ENCODE measurements at regions not wholly inside any gene's neighbourhood (a gene's known extent, or its start where the extent isn't known, plus 50 kb on each side); places are given as distances from the start of the nearest gene placed in this dataset.

GRCh38 chr16:61471023-61471422 lies 565.2 kb downstream of the CDH8 start:
- BruUV-seq (replicated peaks) = no TSS peak
- no peak overlapping the region for H3K27ac Mint-ChIP-seq (ENCODE audit: low read depth, unreplicated experiment)

DNA sequence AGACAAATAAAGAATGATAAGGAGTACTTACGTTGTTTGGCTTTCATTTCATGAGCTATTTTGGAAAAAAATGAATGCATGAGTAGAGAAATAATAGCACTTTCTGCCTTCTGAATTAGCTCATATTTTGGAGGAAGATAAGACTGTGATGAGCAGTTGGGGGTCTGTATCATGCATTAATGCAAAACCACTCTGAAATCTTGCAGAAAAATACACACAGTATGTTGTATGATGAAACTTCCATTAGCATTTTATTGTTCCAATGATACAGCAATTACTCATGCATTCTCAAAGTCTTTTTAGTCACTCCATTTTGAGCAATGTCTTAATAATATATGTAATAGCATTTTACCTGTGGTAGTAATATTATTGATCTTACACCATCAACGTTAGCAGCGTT lies 571.0 kb downstream of the CDH8 start:
- ChIA-PET POLR2A (no interaction called here), CTCF (interaction anchor here (0.6 to 0.7 kb wide), 2 partner anchors 171 to 349 kb away, joined by 3 read pairs; no protein-coding TSS in a partner anchor)
- H3K27me3 Mint-ChIP-seq (ENCODE audit: insufficient read depth, unreplicated experiment) = no peaks in the 10 kb centered on the region
- DNase-seq (ENCODE audit: unreplicated experiment) = no peak
- no TSS peak for BruUV-seq (replicated peaks)
- no peak overlapping the region for H3K27ac Mint-ChIP-seq (ENCODE audit: low read depth, unreplicated experiment)
- no peaks in the 10 kb centered on the region for H3K9me3 Mint-ChIP-seq (ENCODE audit: unreplicated experiment)
- H3K4me1 Mint-ChIP-seq (ENCODE audit: insufficient read depth, unreplicated experiment) = no peaks in the 10 kb centered on the region
- no peaks in the 10 kb centered on the region for H3K36me3 Mint-ChIP-seq (ENCODE audit: insufficient read depth, unreplicated experiment)
- intact Hi-C loops (cut with micrococcal nuclease) = no loop called here
- TF ChIP-seq, protein P1, sequence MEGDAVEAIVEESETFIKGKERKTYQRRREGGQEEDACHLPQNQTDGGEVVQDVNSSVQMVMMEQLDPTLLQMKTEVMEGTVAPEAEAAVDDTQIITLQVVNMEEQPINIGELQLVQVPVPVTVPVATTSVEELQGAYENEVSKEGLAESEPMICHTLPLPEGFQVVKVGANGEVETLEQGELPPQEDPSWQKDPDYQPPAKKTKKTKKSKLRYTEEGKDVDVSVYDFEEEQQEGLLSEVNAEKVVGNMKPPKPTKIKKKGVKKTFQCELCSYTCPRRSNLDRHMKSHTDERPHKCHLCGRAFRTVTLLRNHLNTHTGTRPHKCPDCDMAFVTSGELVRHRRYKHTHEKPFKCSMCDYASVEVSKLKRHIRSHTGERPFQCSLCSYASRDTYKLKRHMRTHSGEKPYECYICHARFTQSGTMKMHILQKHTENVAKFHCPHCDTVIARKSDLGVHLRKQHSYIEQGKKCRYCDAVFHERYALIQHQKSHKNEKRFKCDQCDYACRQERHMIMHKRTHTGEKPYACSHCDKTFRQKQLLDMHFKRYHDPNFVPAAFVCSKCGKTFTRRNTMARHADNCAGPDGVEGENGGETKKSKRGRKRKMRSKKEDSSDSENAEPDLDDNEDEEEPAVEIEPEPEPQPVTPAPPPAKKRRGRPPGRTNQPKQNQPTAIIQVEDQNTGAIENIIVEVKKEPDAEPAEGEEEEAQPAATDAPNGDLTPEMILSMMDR (IDR thresholded peaks at IDR 0.05; ENCODE audit: unreplicated experiment) = no peak
- no peak overlapping the region for H3K4me3 Mint-ChIP-seq (ENCODE audit: unreplicated experiment)

More at GRCh38 chr16:61471023-61471422, 565.2 kb downstream of the CDH8 start:
- DNase-seq (ENCODE audit: unreplicated experiment) = no peak
- Mint-ChIP-seq H3K4me1 (ENCODE audit: insufficient read depth, unreplicated experiment) (no peaks in the 10 kb centered on the region), H3K27me3 (ENCODE audit: insufficient read depth, unreplicated experiment) (no peaks in the 10 kb centered on the region), H3K4me3 (ENCODE audit: unreplicated experiment) (no peak overlapping the region), H3K9me3 (ENCODE audit: unreplicated experiment) (peaks cover 4% of the 10 kb centered on the region), H3K36me3 (ENCODE audit: insufficient read depth, unreplicated experiment) (no peaks in the 10 kb centered on the region)
- TF ChIP-seq, protein P1 (IDR thresholded peaks at IDR 0.05; ENCODE audit: unreplicated experiment) = no peak
- ChIA-PET CTCF (no interaction called here), POLR2A (no interaction called here)
- intact Hi-C loops (cut with micrococcal nuclease) = no loop called here

DNA sequence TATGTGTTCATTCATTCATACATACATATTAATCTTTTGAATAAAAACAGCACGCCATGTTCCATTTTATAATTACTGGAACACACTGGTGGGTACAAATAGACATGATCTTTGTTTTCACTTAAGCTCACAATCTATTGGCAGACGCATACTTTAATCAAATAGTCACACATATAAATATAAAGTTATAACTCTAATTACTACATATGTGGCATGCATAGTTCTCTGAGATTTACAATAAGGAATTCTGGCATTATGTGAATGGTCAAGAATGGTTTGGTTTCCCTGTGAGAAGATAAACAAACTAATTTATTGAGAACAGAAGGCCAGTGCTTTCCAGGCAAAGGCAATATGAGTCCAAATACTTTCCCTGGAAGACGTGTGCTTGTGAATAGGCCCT lies 576.2 kb downstream of the CDH8 start:
- no peaks in the 10 kb centered on the region for H3K9me3 Mint-ChIP-seq (ENCODE audit: unreplicated experiment)
- TF ChIP-seq, protein P1 (IDR thresholded peaks at IDR 0.05; ENCODE audit: unreplicated experiment) = no peak
- no peaks in the 10 kb centered on the region for H3K36me3 Mint-ChIP-seq (ENCODE audit: insufficient read depth, unreplicated experiment)
- intact Hi-C loops (cut with micrococcal nuclease) = no loop called here
- no peaks in the 10 kb centered on the region for H3K27me3 Mint-ChIP-seq (ENCODE audit: insufficient read depth, unreplicated experiment)
- no TSS peak for BruUV-seq (replicated peaks)
- no peak overlapping the region for H3K4me3 Mint-ChIP-seq (ENCODE audit: unreplicated experiment)
- H3K4me1 Mint-ChIP-seq (ENCODE audit: insufficient read depth, unreplicated experiment) = no peaks in the 10 kb centered on the region
- no peak for DNase-seq (ENCODE audit: unreplicated experiment)
- ChIA-PET POLR2A (no interaction called here), CTCF (no interaction called here)
- H3K27ac Mint-ChIP-seq (ENCODE audit: low read depth, unreplicated experiment) = no peak overlapping the region

DNA sequence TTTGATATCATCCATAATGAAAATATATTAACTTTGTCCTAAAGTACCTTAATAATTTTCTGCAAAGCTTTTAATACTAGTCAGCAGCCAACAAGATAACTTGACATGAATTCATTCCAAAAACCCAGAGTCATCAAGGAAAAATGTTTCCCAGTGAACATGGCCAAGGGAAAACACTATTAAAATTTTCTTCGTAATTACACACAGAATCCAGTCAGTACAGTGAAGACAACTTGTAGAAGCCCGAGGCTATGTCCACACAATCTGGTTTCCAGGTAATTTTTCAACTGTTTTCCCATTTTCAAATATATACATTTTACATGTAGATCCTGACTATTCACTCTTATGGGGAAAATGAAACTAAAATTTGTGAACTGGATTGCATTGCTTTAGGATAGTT lies 600.9 kb downstream of the CDH8 start:
- no TSS peak for BruUV-seq (replicated peaks)
- ChIA-PET CTCF (no interaction called here), POLR2A (no interaction called here)
- Mint-ChIP-seq H3K9me3 (ENCODE audit: unreplicated experiment) (no peaks in the 10 kb centered on the region), H3K36me3 (ENCODE audit: insufficient read depth, unreplicated experiment) (no peaks in the 10 kb centered on the region), H3K27ac (ENCODE audit: low read depth, unreplicated experiment) (no peak overlapping the region), H3K4me1 (ENCODE audit: insufficient read depth, unreplicated experiment) (no peaks in the 10 kb centered on the region), H3K27me3 (ENCODE audit: insufficient read depth, unreplicated experiment) (peaks cover 74% of the 10 kb centered on the region), H3K4me3 (ENCODE audit: unreplicated experiment) (no peak overlapping the region)
- DNase-seq (ENCODE audit: unreplicated experiment) = no peak
- TF ChIP-seq, protein P1 (IDR thresholded peaks at IDR 0.05; ENCODE audit: unreplicated experiment) = no peak
- intact Hi-C loops (cut with micrococcal nuclease) = no loop called here
